Stimulated activated effector memory CD8-positive, alpha-beta T cell treated with anti-CD3 and anti-CD28 coated beads, Interleukin-12 subunit alpha, Interleukin-12 subunit beta, amount 100 ng/mL, for 72 hours (primary cell): ENCODE measurements at regions not wholly inside any gene's neighbourhood (a gene's known extent, or its start where the extent isn't known, plus 50 kb on each side); places are given as distances from the start of the nearest gene placed in this dataset.

Source experiments
- ATAC-seq: fragments of 150-1000 bp; cut with Tn5 transposase; 2 replicates; pipeline ENCODE4 v1.10.0; 2021
- DNase-seq, 2 donors: peaks; one replicate each; pipeline ENCODE4 v3.0.0; 2021 to 2022; ENCODE audit warnings: low spot score in 2 of 2
- H3K27ac Mint-ChIP-seq: one replicate; pipeline ENCODE4 v1.8.0; 2022; ENCODE audit warnings: mild to moderate bottlenecking, mixed read lengths
- H3K36me3 Mint-ChIP-seq: one replicate; pipeline ENCODE4 v1.8.0; 2022; ENCODE audit warnings: mild to moderate bottlenecking, mixed read lengths
- H3K4me1 Mint-ChIP-seq: one replicate; pipeline ENCODE4 v1.8.0; 2022; ENCODE audit warnings: mixed read lengths
- H3K4me3 Mint-ChIP-seq: one replicate; pipeline ENCODE4 v1.8.0; 2022; ENCODE audit warnings: mild to moderate bottlenecking, mixed read lengths
- H3K9me3 Mint-ChIP-seq: one replicate; pipeline ENCODE4 v1.8.0; 2022; ENCODE audit warnings: mixed read lengths

- no peak for ATAC-seq
- Mint-ChIP-seq H3K4me1 (no peaks in the 10 kb centered on the region), H3K9me3 (peaks cover 12% of the 10 kb centered on the region), H3K27ac (no peak overlapping the region), H3K36me3 (no peaks in the 10 kb centered on the region), H3K4me3 (no peak overlapping the region)
- no peak for DNase-seq
These were observed 308.7 kb upstream of the PRMT6 start for GRCh38 chr1:106747791-106748190.

GRCh38 chr1:106748606-106749005 is 307.9 kb upstream of the PRMT6 start:
- peaks cover 12% of the 10 kb centered on the region for H3K9me3 Mint-ChIP-seq
- no peaks in the 10 kb centered on the region for H3K4me1 Mint-ChIP-seq
- H3K4me3 Mint-ChIP-seq, result no peak overlapping the region
- ATAC-seq (no peak), DNase-seq (no peak)
- no peaks in the 10 kb centered on the region for H3K36me3 Mint-ChIP-seq
- no peak overlapping the region for H3K27ac Mint-ChIP-seq

- no peak for ATAC-seq
- Mint-ChIP-seq H3K27ac (no peak overlapping the region), H3K36me3 (no peaks in the 10 kb centered on the region), H3K9me3 (peaks cover 7% of the 10 kb centered on the region), H3K4me1 (no peaks in the 10 kb centered on the region), H3K4me3 (no peak overlapping the region)
- no peak for DNase-seq
These were observed 307.0 kb upstream of the PRMT6 start for GRCh38 chr1:106749491-106749890.

- ATAC-seq, result no peak
- no peak for DNase-seq
- Mint-ChIP-seq H3K36me3 (no peaks in the 10 kb centered on the region), H3K4me3 (no peak overlapping the region), H3K27ac (no peak overlapping the region), H3K9me3 (peaks cover 5% of the 10 kb centered on the region), H3K4me1 (no peaks in the 10 kb centered on the region)
These were observed 306.6 kb upstream of the PRMT6 start for GRCh38 chr1:106749906-106750305.

GRCh38 chr1:106751002-106751401 is 305.5 kb upstream of the PRMT6 start:
- H3K4me3 Mint-ChIP-seq, result no peak overlapping the region
- H3K4me1 Mint-ChIP-seq, result no peaks in the 10 kb centered on the region
- DNase-seq (no peak), ATAC-seq (no peak)
- H3K27ac Mint-ChIP-seq, result no peak overlapping the region
- H3K36me3 Mint-ChIP-seq, result no peaks in the 10 kb centered on the region
- peaks cover 11% of the 10 kb centered on the region for H3K9me3 Mint-ChIP-seq

- Mint-ChIP-seq H3K27ac (no peak overlapping the region), H3K4me3 (no peak overlapping the region), H3K9me3 (peaks cover 15% of the 10 kb centered on the region), H3K36me3 (no peaks in the 10 kb centered on the region), H3K4me1 (no peaks in the 10 kb centered on the region)
- ATAC-seq (no peak), DNase-seq (no peak)
These were observed 303.4 kb upstream of the PRMT6 start for GRCh38 chr1:106753066-106753465.

GRCh38 chr1:106754957-106755356 is 301.5 kb upstream of the PRMT6 start:
- ATAC-seq (no peak), DNase-seq (no peak)
- no peak overlapping the region for H3K4me3 Mint-ChIP-seq
- H3K4me1 Mint-ChIP-seq, result no peaks in the 10 kb centered on the region
- peaks cover 21% of the 10 kb centered on the region for H3K9me3 Mint-ChIP-seq
- no peak overlapping the region for H3K27ac Mint-ChIP-seq
- no peaks in the 10 kb centered on the region for H3K36me3 Mint-ChIP-seq

GRCh38 chr1:106755682-106756406 is 300.6 kb upstream of the PRMT6 start:
- ATAC-seq (no peak), DNase-seq (no peak)
- H3K4me1 Mint-ChIP-seq, result no peaks in the 10 kb centered on the region
- no peak overlapping the region for H3K27ac Mint-ChIP-seq
- H3K36me3 Mint-ChIP-seq, result no peaks in the 10 kb centered on the region
- no peak overlapping the region for H3K4me3 Mint-ChIP-seq
- H3K9me3 Mint-ChIP-seq, result peaks cover 18% of the 10 kb centered on the region

- Mint-ChIP-seq H3K9me3 (peaks cover 18% of the 10 kb centered on the region), H3K27ac (no peak overlapping the region), H3K4me1 (no peaks in the 10 kb centered on the region), H3K36me3 (no peaks in the 10 kb centered on the region), H3K4me3 (no peak overlapping the region)
- ATAC-seq (no peak), DNase-seq (no peak)
These were observed 299.7 kb upstream of the PRMT6 start for GRCh38 chr1:106756752-106757151.

GRCh38 chr1:106768077-106768476 is 288.4 kb upstream of the PRMT6 start:
- no peak overlapping the region for H3K27ac Mint-ChIP-seq
- peaks cover 10% of the 10 kb centered on the region for H3K9me3 Mint-ChIP-seq
- no peaks in the 10 kb centered on the region for H3K36me3 Mint-ChIP-seq
- H3K4me3 Mint-ChIP-seq, result no peak overlapping the region
- no peak for DNase-seq
- ATAC-seq, result no peak
- no peaks in the 10 kb centered on the region for H3K4me1 Mint-ChIP-seq

GRCh38 chr1:106768501-106768900 is 288.0 kb upstream of the PRMT6 start:
- H3K4me3 Mint-ChIP-seq, result no peak overlapping the region
- no peaks in the 10 kb centered on the region for H3K4me1 Mint-ChIP-seq
- no peaks in the 10 kb centered on the region for H3K36me3 Mint-ChIP-seq
- DNase-seq (no peak), ATAC-seq (no peak)
- H3K9me3 Mint-ChIP-seq, result peaks cover 14% of the 10 kb centered on the region
- H3K27ac Mint-ChIP-seq, result no peak overlapping the region

GRCh38 chr1:106773206-106773605 is 283.3 kb upstream of the PRMT6 start:
- H3K9me3 Mint-ChIP-seq, result peaks cover 30% of the 10 kb centered on the region
- no peaks in the 10 kb centered on the region for H3K4me1 Mint-ChIP-seq
- H3K4me3 Mint-ChIP-seq, result no peak overlapping the region

GRCh38 chr1:106780066-106780465 is 276.4 kb upstream of the PRMT6 start:
- Mint-ChIP-seq H3K36me3 (no peaks in the 10 kb centered on the region), H3K4me3 (no peak overlapping the region), H3K27ac (no peak overlapping the region), H3K4me1 (no peaks in the 10 kb centered on the region), H3K9me3 (peaks cover 28% of the 10 kb centered on the region)
- DNase-seq (no peak), ATAC-seq (no peak)

More at GRCh38 chr1:106773206-106773605, 283.3 kb upstream of the PRMT6 start:
- ATAC-seq (no peak), DNase-seq (no peak)
- Mint-ChIP-seq H3K36me3 (no peaks in the 10 kb centered on the region), H3K27ac (no peak overlapping the region)

- Mint-ChIP-seq H3K27ac (no peak overlapping the region), H3K4me1 (no peaks in the 10 kb centered on the region), H3K36me3 (no peaks in the 10 kb centered on the region), H3K4me3 (no peak overlapping the region), H3K9me3 (peaks cover 22% of the 10 kb centered on the region)
- ATAC-seq, result no peak
- DNase-seq, result no peak
These were observed 275.5 kb upstream of the PRMT6 start for GRCh38 chr1:106780806-106781569.

GRCh38 chr1:106785176-106785575 is 271.3 kb upstream of the PRMT6 start:
- DNase-seq (no peak), ATAC-seq (no peak)
- no peak overlapping the region for H3K4me3 Mint-ChIP-seq
- no peak overlapping the region for H3K27ac Mint-ChIP-seq
- no peaks in the 10 kb centered on the region for H3K36me3 Mint-ChIP-seq
- peaks cover 21% of the 10 kb centered on the region for H3K9me3 Mint-ChIP-seq
- H3K4me1 Mint-ChIP-seq, result no peaks in the 10 kb centered on the region

- no peaks in the 10 kb centered on the region for H3K4me1 Mint-ChIP-seq
- no peaks in the 10 kb centered on the region for H3K36me3 Mint-ChIP-seq
- DNase-seq, result no peak
- H3K4me3 Mint-ChIP-seq, result no peak overlapping the region
- peaks cover 13% of the 10 kb centered on the region for H3K9me3 Mint-ChIP-seq
- ATAC-seq, result no peak
- no peak overlapping the region for H3K27ac Mint-ChIP-seq
These were observed 269.0 kb upstream of the PRMT6 start for GRCh38 chr1:106787520-106787919.
